B cell (primary cell): ENCODE measurements at regions not wholly inside any gene's neighbourhood (a gene's known extent, or its start where the extent isn't known, plus 50 kb on each side); places are given as distances from the start of the nearest gene placed in this dataset.

Experiments
- EZH2 ChIP-seq: IDR thresholded peaks from 2 replicates; pipeline ENCODE4 v1.6.1; 2012; ENCODE audit warnings: borderline replicate concordance, low read depth, mild to moderate bottlenecking, moderate library complexity, low read length; ENCODE audit not compliant: insufficient read depth, poor library complexity, severe bottlenecking
- TF ChIP-seq, protein P1 (sequence below): fragments of 200-600 bp; IDR thresholded peaks from one replicate; pipeline ENCODE4 v1.8.0; 2022; ENCODE audit warnings: antibody characterized with exemption, mild to moderate bottlenecking

GRCh38 chr12:85632390-85632789, 203.8 kb downstream of the RASSF9 start:
- TF ChIP-seq, protein P1, sequence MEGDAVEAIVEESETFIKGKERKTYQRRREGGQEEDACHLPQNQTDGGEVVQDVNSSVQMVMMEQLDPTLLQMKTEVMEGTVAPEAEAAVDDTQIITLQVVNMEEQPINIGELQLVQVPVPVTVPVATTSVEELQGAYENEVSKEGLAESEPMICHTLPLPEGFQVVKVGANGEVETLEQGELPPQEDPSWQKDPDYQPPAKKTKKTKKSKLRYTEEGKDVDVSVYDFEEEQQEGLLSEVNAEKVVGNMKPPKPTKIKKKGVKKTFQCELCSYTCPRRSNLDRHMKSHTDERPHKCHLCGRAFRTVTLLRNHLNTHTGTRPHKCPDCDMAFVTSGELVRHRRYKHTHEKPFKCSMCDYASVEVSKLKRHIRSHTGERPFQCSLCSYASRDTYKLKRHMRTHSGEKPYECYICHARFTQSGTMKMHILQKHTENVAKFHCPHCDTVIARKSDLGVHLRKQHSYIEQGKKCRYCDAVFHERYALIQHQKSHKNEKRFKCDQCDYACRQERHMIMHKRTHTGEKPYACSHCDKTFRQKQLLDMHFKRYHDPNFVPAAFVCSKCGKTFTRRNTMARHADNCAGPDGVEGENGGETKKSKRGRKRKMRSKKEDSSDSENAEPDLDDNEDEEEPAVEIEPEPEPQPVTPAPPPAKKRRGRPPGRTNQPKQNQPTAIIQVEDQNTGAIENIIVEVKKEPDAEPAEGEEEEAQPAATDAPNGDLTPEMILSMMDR = no peak
- no peak for TF ChIP-seq EZH2
